WTC11 (cell line): ENCODE measurements at regions not wholly inside any gene's neighbourhood (a gene's known extent, or its start where the extent isn't known, plus 50 kb on each side); places are given as distances from the start of the nearest gene placed in this dataset.

Experiments used
- ATAC-seq: fragments of 200-7000 bp; cut with Tn5 transposase; 2 replicates; pipeline ENCODE4 v1.10.0; 2021; ENCODE audit warnings: mild to moderate bottlenecking, moderate library complexity
- CTCF ChIA-PET: fragments of 300-600 bp; sonication (Branson Sonifier 250); formaldehyde crosslinking; loops from one replicate; lab custom pipeline; 2021; ENCODE audit warnings: antibody characterized with exemption; lab: Charles Lee
- POLR2A ChIA-PET: fragments of 350-600 bp; sonication (Branson Sonifier 250); formaldehyde crosslinking; loops from one replicate; lab custom pipeline; 2021; ENCODE audit warnings: antibody characterized with exemption; lab: Charles Lee
- DNase-seq: peaks from one replicate; pipeline ENCODE4 v3.0.0; 2021; ENCODE audit warnings: low spot score
- H3K27ac Mint-ChIP-seq: 2 replicates; pipeline ENCODE4 v1.8.0; 2021; ENCODE audit warnings: mixed read lengths
- H3K27me3 Mint-ChIP-seq: 2 replicates; pipeline ENCODE4 v1.8.0; 2021; ENCODE audit warnings: low read depth, mild to moderate bottlenecking, moderate library complexity, mixed read lengths
- H3K36me3 Mint-ChIP-seq: 2 replicates; pipeline ENCODE4 v1.8.0; 2021; ENCODE audit warnings: mixed read lengths
- H3K4me1 Mint-ChIP-seq: 2 replicates; pipeline ENCODE4 v1.8.0; 2022; ENCODE audit warnings: mixed read lengths
- H3K4me3 Mint-ChIP-seq: 2 replicates; pipeline ENCODE4 v1.8.0; 2021; ENCODE audit warnings: mild to moderate bottlenecking, moderate library complexity, mixed read lengths
- H3K9me3 Mint-ChIP-seq: 2 replicates; pipeline ENCODE4 v1.8.0; 2021; ENCODE audit warnings: mixed read lengths
- CBFB ChIP-seq: sonication (generic); formaldehyde crosslinking; IDR thresholded peaks from 2 replicates; pipeline ENCODE4 v1.8.1; 2022; ENCODE audit warnings: mild to moderate bottlenecking, low read depth, missing genetic modification reagents
- HMGA2 ChIP-seq: fragments of 250-450 bp; sonication (Bioruptor Pico); IDR thresholded peaks from 2 replicates; pipeline ENCODE4 v1.4.0; 2021; ENCODE audit warnings: mild to moderate bottlenecking, moderate library complexity
- NFATC4 ChIP-seq: fragments of 250-450 bp; sonication (Bioruptor Pico); IDR thresholded peaks from 2 replicates; pipeline ENCODE4 v1.9.0; 2021; ENCODE audit warnings: mild to moderate bottlenecking
- NR1H2 ChIP-seq: sonication (generic); formaldehyde crosslinking; IDR thresholded peaks from 2 replicates; pipeline ENCODE4 v1.9.0; 2021; ENCODE audit warnings: mild to moderate bottlenecking, moderate library complexity, missing genetic modification reagents
- NR2C2 ChIP-seq: sonication (generic); formaldehyde crosslinking; IDR thresholded peaks from 2 replicates; pipeline ENCODE4 v1.8.0; 2022; ENCODE audit warnings: mild to moderate bottlenecking, missing genetic modification reagents
- SMAD3 ChIP-seq: sonication (generic); formaldehyde crosslinking; IDR thresholded peaks from 2 replicates; pipeline ENCODE4 v1.8.0; 2022; ENCODE audit warnings: missing genetic modification reagents, mild to moderate bottlenecking, borderline replicate concordance
- SMAD4 ChIP-seq: sonication (generic); formaldehyde crosslinking; IDR thresholded peaks from 2 replicates; pipeline ENCODE4 v1.8.0; 2022; ENCODE audit warnings: mild to moderate bottlenecking, missing genetic modification reagents
- SP1 ChIP-seq: sonication (generic); formaldehyde crosslinking; conservative IDR thresholded peaks from 2 replicates; pipeline ENCODE4 v1.8.1; 2022; ENCODE audit warnings: missing genetic modification reagents
- TCF7 ChIP-seq: sonication (generic); formaldehyde crosslinking; IDR thresholded peaks from 2 replicates; pipeline ENCODE4 v1.8.0; 2022; ENCODE audit warnings: mild to moderate bottlenecking, low read depth, missing genetic modification reagents, moderate library complexity
- ZNF219 ChIP-seq: sonication (generic); formaldehyde crosslinking; IDR thresholded peaks from 2 replicates; pipeline ENCODE4 v1.8.0; 2023; ENCODE audit warnings: missing genetic modification reagents, mild to moderate bottlenecking, borderline replicate concordance
- ZNF232 ChIP-seq: sonication (generic); formaldehyde crosslinking; IDR thresholded peaks from 2 replicates; pipeline ENCODE4 v1.8.0; 2022; ENCODE audit warnings: mild to moderate bottlenecking, missing genetic modification reagents
- ZNF396 ChIP-seq: fragments of 250-450 bp; sonication (Bioruptor Pico); IDR thresholded peaks from 2 replicates; pipeline ENCODE4 v1.8.0; 2021; ENCODE audit warnings: mild to moderate bottlenecking, moderate library complexity, borderline replicate concordance
- TF ChIP-seq, protein P1 (sequence below): sonication (generic); formaldehyde crosslinking; conservative IDR thresholded peaks from 2 replicates; pipeline ENCODE4 v1.8.1; 2022; ENCODE audit warnings: mild to moderate bottlenecking, missing genetic modification reagents
- TF ChIP-seq, protein P2 (sequence below): sonication (generic); formaldehyde crosslinking; IDR thresholded peaks from 2 replicates; pipeline ENCODE4 v1.8.1; 2022; ENCODE audit warnings: mild to moderate bottlenecking, moderate library complexity, missing genetic modification reagents
- TF ChIP-seq, protein P3 (sequence below): sonication (generic); formaldehyde crosslinking; IDR thresholded peaks from 2 replicates; pipeline ENCODE4 v1.8.1; 2022; ENCODE audit warnings: missing genetic modification reagents, borderline replicate concordance
- TF ChIP-seq, protein P4 (sequence below): sonication (generic); formaldehyde crosslinking; IDR thresholded peaks from 2 replicates; pipeline ENCODE4 v1.8.0; 2022; ENCODE audit warnings: mild to moderate bottlenecking, missing genetic modification reagents
- TF ChIP-seq, protein P5 (sequence below): sonication (generic); formaldehyde crosslinking; IDR thresholded peaks from 2 replicates; pipeline ENCODE4 v1.8.0; 2022; ENCODE audit warnings: mild to moderate bottlenecking, missing genetic modification reagents
- TF ChIP-seq, protein P6 (sequence below): fragments of 250-450 bp; sonication (Bioruptor Pico); IDR thresholded peaks from 2 replicates; pipeline ENCODE4 v1.9.0; 2021; ENCODE audit warnings: mild to moderate bottlenecking
- TF ChIP-seq, protein P7 (sequence below): fragments of 250-450 bp; sonication (Bioruptor Pico); IDR thresholded peaks from 2 replicates; pipeline ENCODE4 v1.9.0; 2021; ENCODE audit warnings: mild to moderate bottlenecking
- TF ChIP-seq, protein P8 (sequence below): sonication (generic); formaldehyde crosslinking; IDR thresholded peaks from 2 replicates; pipeline ENCODE4 v1.8.1; 2023; ENCODE audit warnings: mild to moderate bottlenecking, missing genetic modification reagents, moderate library complexity
- TF ChIP-seq, protein P9 (sequence below): sonication (generic); formaldehyde crosslinking; IDR thresholded peaks from 2 replicates; pipeline ENCODE4 v1.8.1; 2022; ENCODE audit warnings: low read depth, mild to moderate bottlenecking, moderate library complexity, missing genetic modification reagents, borderline replicate concordance
- TF ChIP-seq, protein P10 (sequence below): sonication (generic); formaldehyde crosslinking; IDR thresholded peaks from 2 replicates; pipeline ENCODE4 v1.8.0; 2022; ENCODE audit warnings: mild to moderate bottlenecking, missing genetic modification reagents

DNA sequence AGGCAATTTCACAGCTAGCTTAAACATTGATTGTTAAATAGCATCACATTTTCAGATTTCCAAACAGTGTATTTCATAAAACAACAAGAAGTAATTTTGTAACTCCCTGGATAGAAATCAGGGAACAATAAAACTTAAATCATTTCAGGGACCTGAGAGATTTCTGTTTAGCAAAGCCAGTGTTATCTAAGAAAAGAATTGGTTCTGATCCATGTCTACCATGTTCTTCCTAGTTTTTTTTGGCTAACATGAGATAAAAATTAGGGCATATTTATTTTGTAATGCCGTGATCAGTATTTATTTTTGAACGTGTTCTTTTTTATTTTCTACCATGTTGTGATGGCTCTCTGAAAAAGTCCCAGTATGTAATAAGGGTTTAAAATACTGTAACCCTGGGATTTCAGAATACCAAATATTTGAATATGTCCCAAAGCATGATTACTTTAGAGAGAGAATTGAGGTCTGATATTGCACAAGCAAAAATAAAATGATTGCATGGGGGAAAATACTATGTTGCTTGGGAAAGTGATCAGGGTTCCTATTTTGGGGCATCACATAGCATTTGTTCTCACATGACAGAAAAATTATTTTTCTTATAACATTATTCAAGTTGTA is 188.7 kb upstream of the CEP162 start (continued):
- TF ChIP-seq, protein P1, sequence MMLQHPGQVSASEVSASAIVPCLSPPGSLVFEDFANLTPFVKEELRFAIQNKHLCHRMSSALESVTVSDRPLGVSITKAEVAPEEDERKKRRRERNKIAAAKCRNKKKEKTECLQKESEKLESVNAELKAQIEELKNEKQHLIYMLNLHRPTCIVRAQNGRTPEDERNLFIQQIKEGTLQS (CRISPR knock-in tag), result no peak
- no peak for TF ChIP-seq ZNF219 (CRISPR knock-in tag)
- TF ChIP-seq CBFB (CRISPR knock-in tag), result no peak
- no peak for TF ChIP-seq TCF7 (CRISPR knock-in tag)
- no peak for TF ChIP-seq SMAD3 (CRISPR knock-in tag)

DNA sequence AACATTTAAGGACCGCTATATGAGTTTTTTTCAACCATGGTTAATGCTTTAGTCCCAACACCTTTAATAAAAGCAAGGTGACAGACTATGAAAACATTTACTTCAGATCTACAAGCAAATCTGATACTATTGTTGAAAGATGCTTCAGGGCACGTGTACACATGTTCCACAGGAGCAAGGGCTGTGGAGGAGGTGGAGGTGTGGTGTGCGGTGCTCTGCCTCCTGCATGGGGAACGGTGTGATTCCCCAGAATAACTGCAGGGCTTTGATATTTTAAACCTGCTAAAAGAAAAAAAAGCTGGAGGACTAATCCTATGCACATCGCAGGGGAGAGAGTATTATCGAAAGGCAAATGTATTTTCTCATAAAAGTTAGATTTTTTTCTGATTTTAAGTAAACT is 188.1 kb upstream of the CEP162 start:
- Mint-ChIP-seq H3K27ac (no peak overlapping the region), H3K4me3 (no peak overlapping the region), H3K9me3 (no peaks in the 10 kb centered on the region), H3K27me3 (no peaks in the 10 kb centered on the region), H3K36me3 (no peaks in the 10 kb centered on the region), H3K4me1 (no peaks in the 10 kb centered on the region)
- no peak for TF ChIP-seq SP1 (CRISPR knock-in tag)
- TF ChIP-seq HMGA2, result no peak
- no peak for TF ChIP-seq NR1H2
- TF ChIP-seq ZNF232 (CRISPR knock-in tag), result no peak
- TF ChIP-seq, protein P2, sequence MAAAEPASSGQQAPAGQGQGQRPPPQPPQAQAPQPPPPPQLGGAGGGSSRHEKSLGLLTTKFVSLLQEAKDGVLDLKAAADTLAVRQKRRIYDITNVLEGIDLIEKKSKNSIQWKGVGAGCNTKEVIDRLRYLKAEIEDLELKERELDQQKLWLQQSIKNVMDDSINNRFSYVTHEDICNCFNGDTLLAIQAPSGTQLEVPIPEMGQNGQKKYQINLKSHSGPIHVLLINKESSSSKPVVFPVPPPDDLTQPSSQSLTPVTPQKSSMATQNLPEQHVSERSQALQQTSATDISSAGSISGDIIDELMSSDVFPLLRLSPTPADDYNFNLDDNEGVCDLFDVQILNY, result no peak
- TF ChIP-seq, protein P1 (CRISPR knock-in tag), result no peak
- TF ChIP-seq, protein P3, sequence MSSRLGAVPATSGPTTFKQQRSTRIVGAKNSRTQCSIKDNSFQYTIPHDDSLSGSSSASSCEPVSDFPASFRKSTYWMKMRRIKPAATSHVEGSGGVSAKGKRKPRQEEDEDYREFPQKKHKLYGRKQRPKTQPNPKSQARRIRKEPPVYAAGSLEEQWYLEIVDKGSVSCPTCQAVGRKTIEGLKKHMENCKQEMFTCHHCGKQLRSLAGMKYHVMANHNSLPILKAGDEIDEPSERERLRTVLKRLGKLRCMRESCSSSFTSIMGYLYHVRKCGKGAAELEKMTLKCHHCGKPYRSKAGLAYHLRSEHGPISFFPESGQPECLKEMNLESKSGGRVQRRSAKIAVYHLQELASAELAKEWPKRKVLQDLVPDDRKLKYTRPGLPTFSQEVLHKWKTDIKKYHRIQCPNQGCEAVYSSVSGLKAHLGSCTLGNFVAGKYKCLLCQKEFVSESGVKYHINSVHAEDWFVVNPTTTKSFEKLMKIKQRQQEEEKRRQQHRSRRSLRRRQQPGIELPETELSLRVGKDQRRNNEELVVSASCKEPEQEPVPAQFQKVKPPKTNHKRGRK (CRISPR knock-in tag), result no peak
- TF ChIP-seq, protein P4, sequence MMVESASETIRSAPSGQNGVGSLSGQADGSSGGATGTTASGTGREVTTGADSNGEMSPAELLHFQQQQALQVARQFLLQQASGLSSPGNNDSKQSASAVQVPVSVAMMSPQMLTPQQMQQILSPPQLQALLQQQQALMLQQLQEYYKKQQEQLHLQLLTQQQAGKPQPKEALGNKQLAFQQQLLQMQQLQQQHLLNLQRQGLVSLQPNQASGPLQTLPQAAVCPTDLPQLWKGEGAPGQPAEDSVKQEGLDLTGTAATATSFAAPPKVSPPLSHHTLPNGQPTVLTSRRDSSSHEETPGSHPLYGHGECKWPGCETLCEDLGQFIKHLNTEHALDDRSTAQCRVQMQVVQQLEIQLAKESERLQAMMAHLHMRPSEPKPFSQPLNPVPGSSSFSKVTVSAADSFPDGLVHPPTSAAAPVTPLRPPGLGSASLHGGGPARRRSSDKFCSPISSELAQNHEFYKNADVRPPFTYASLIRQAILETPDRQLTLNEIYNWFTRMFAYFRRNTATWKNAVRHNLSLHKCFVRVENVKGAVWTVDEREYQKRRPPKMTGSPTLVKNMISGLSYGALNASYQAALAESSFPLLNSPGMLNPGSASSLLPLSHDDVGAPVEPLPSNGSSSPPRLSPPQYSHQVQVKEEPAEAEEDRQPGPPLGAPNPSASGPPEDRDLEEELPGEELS (CRISPR knock-in tag), result no peak
- TF ChIP-seq NFATC4 (CRISPR knock-in tag), result no peak
- TF ChIP-seq, protein P5, sequence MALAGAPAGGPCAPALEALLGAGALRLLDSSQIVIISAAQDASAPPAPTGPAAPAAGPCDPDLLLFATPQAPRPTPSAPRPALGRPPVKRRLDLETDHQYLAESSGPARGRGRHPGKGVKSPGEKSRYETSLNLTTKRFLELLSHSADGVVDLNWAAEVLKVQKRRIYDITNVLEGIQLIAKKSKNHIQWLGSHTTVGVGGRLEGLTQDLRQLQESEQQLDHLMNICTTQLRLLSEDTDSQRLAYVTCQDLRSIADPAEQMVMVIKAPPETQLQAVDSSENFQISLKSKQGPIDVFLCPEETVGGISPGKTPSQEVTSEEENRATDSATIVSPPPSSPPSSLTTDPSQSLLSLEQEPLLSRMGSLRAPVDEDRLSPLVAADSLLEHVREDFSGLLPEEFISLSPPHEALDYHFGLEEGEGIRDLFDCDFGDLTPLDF (CRISPR knock-in tag), result no peak
- no peak for TF ChIP-seq NR2C2 (CRISPR knock-in tag)
- TF ChIP-seq, protein P6, sequence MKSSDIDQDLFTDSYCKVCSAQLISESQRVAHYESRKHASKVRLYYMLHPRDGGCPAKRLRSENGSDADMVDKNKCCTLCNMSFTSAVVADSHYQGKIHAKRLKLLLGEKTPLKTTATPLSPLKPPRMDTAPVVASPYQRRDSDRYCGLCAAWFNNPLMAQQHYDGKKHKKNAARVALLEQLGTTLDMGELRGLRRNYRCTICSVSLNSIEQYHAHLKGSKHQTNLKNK (CRISPR knock-in tag), result no peak
- TF ChIP-seq, protein P7, sequence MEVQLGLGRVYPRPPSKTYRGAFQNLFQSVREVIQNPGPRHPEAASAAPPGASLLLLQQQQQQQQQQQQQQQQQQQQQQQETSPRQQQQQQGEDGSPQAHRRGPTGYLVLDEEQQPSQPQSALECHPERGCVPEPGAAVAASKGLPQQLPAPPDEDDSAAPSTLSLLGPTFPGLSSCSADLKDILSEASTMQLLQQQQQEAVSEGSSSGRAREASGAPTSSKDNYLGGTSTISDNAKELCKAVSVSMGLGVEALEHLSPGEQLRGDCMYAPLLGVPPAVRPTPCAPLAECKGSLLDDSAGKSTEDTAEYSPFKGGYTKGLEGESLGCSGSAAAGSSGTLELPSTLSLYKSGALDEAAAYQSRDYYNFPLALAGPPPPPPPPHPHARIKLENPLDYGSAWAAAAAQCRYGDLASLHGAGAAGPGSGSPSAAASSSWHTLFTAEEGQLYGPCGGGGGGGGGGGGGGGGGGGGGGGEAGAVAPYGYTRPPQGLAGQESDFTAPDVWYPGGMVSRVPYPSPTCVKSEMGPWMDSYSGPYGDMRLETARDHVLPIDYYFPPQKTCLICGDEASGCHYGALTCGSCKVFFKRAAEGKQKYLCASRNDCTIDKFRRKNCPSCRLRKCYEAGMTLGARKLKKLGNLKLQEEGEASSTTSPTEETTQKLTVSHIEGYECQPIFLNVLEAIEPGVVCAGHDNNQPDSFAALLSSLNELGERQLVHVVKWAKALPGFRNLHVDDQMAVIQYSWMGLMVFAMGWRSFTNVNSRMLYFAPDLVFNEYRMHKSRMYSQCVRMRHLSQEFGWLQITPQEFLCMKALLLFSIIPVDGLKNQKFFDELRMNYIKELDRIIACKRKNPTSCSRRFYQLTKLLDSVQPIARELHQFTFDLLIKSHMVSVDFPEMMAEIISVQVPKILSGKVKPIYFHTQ (CRISPR knock-in tag), result no peak
- TF ChIP-seq, protein P8, sequence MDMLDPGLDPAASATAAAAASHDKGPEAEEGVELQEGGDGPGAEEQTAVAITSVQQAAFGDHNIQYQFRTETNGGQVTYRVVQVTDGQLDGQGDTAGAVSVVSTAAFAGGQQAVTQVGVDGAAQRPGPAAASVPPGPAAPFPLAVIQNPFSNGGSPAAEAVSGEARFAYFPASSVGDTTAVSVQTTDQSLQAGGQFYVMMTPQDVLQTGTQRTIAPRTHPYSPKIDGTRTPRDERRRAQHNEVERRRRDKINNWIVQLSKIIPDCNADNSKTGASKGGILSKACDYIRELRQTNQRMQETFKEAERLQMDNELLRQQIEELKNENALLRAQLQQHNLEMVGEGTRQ (CRISPR knock-in tag), result no peak
- TF ChIP-seq ZNF396 (CRISPR knock-in tag), result no peak
- TF ChIP-seq, protein P9, sequence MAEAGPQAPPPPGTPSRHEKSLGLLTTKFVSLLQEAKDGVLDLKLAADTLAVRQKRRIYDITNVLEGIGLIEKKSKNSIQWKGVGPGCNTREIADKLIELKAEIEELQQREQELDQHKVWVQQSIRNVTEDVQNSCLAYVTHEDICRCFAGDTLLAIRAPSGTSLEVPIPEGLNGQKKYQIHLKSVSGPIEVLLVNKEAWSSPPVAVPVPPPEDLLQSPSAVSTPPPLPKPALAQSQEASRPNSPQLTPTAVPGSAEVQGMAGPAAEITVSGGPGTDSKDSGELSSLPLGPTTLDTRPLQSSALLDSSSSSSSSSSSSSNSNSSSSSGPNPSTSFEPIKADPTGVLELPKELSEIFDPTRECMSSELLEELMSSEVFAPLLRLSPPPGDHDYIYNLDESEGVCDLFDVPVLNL (CRISPR knock-in tag), result no peak
- TF ChIP-seq SMAD4 (CRISPR knock-in tag), result no peak
- TF ChIP-seq CBFB (CRISPR knock-in tag), result no peak
- TF ChIP-seq, protein P10, sequence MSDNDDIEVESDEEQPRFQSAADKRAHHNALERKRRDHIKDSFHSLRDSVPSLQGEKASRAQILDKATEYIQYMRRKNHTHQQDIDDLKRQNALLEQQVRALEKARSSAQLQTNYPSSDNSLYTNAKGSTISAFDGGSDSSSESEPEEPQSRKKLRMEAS (CRISPR knock-in tag), result no peak
- POLR2A ChIA-PET, result no interaction called here
- CTCF ChIA-PET, result no interaction called here
- DNase-seq (no peak), ATAC-seq (peak; percentile 46; the same call in 1 of the 2 replicates)
